ENCODE measurements at regions not wholly inside any gene's neighbourhood (a gene's known extent, or its start where the extent isn't known, plus 50 kb on each side); places are given as distances from the start of the nearest gene placed in this dataset.
"Not testable (repeated sequence)": the region's sequence is repeated elsewhere in the genome, so short reads cannot be mapped to it uniquely, and the experiment has no call there.

- TF ChIP-seq CTCF (IDR thresholded peaks at IDR 0.05; ENCODE audit: insufficient read depth, low read depth, low read length, missing control alignments) = no peak
- no peak overlapping the region for H3K4me3 ChIP-seq (ENCODE audit: low read depth, low read length)
- DNase-seq (ENCODE audit: low read depth) = peak; percentile 27
Observed at GRCh38 chr6:141467881-141468280, 664.8 kb upstream of the GJE1 start.

GRCh38 chr6:141467041-141467440, 665.7 kb upstream of the GJE1 start:
- no peak overlapping the region for H3K4me3 ChIP-seq (ENCODE audit: low read depth, low read length)
- no peak for DNase-seq (ENCODE audit: low read depth)
- TF ChIP-seq CTCF (IDR thresholded peaks at IDR 0.05; ENCODE audit: insufficient read depth, low read depth, low read length, missing control alignments) = no peak

GRCh38 chr6:141464896-141465295, 667.8 kb upstream of the GJE1 start:
- no peak for TF ChIP-seq CTCF (IDR thresholded peaks at IDR 0.05; ENCODE audit: insufficient read depth, low read depth, low read length, missing control alignments)
- no peak overlapping the region for H3K4me3 ChIP-seq (ENCODE audit: low read depth, low read length)
- DNase-seq (ENCODE audit: low read depth) = no peak

GRCh38 chr6:141464490-141464889, 668.2 kb upstream of the GJE1 start:
- no peak for TF ChIP-seq CTCF (IDR thresholded peaks at IDR 0.05; ENCODE audit: insufficient read depth, low read depth, low read length, missing control alignments)
- H3K4me3 ChIP-seq (ENCODE audit: low read depth, low read length) = no peak overlapping the region
- DNase-seq (ENCODE audit: low read depth) = peak; percentile 47

- DNase-seq (ENCODE audit: low read depth) = peak; percentile 35
- H3K4me3 ChIP-seq (ENCODE audit: low read depth, low read length) = no peak overlapping the region
- TF ChIP-seq CTCF (IDR thresholded peaks at IDR 0.05; ENCODE audit: insufficient read depth, low read depth, low read length, missing control alignments) = no peak
Observed at GRCh38 chr6:141463237-141463977, 669.3 kb upstream of the GJE1 start.

GRCh38 chr6:141460743-141461484, 671.8 kb upstream of the GJE1 start:
- H3K4me3 ChIP-seq (ENCODE audit: low read depth, low read length) = no peak overlapping the region
- DNase-seq (ENCODE audit: low read depth) = no peak
- TF ChIP-seq CTCF (IDR thresholded peaks at IDR 0.05; ENCODE audit: insufficient read depth, low read depth, low read length, missing control alignments) = no peak

- not testable (repeated sequence) for DNase-seq (ENCODE audit: low read depth)
Observed at GRCh38 chr6:141460245-141460644, 672.5 kb upstream of the GJE1 start.

GRCh38 chr6:141457984-141458383, 674.7 kb upstream of the GJE1 start:
- not testable (repeated sequence) for DNase-seq (ENCODE audit: low read depth); H3K4me3 ChIP-seq (ENCODE audit: low read depth, low read length)

More at GRCh38 chr6:141460245-141460644, 672.5 kb upstream of the GJE1 start:
- H3K4me3 ChIP-seq (ENCODE audit: low read depth, low read length) = not testable (repeated sequence)

Measured in GM12865 (cell line).